Neural progenitor cell (in vitro differentiated cells): ENCODE measurements at regions not wholly inside any gene's neighbourhood (a gene's known extent, or its start where the extent isn't known, plus 50 kb on each side); places are given as distances from the start of the nearest gene placed in this dataset.

Source experiments
- DNase-seq: peaks from one replicate; pipeline ENCODE4 v3.0.0-alpha.2; 2016; ENCODE audit warnings: low spot score
- H2AFZ ChIP-seq: fragments of 200-600 bp; sonication (generic); replicated peaks from 2 replicates; pipeline ENCODE4 v1.6.1; 2016; ENCODE audit warnings: antibody characterized with exemption
- H3F3A ChIP-seq: fragments of 200-600 bp; sonication (generic); 2 replicates; pipeline ENCODE4 v1.6.1; 2016; ENCODE audit warnings: antibody characterized with exemption, low read depth
- H3K27ac ChIP-seq: fragments of 200-600 bp; sonication (generic); 2 replicates; pipeline ENCODE4 v1.5.1; 2016; ENCODE audit warnings: mild to moderate bottlenecking
- H3K27me3 ChIP-seq: fragments of 200-600 bp; sonication (generic); 2 replicates; pipeline ENCODE4 v1.6.1; 2016; ENCODE audit warnings: mild to moderate bottlenecking, moderate library complexity
- H3K36me3 ChIP-seq: fragments of 200-600 bp; sonication (generic); 2 replicates; pipeline ENCODE4 v1.5.1; 2016
- H3K4me1 ChIP-seq: fragments of 200-600 bp; sonication (generic); 2 replicates; pipeline ENCODE4 v1.6.1; 2016; ENCODE audit warnings: mixed run types
- H3K4me2 ChIP-seq: fragments of 200-600 bp; sonication (generic); 2 replicates; pipeline ENCODE4 v1.6.1; 2016
- H3K4me3 ChIP-seq: fragments of 200-600 bp; sonication (generic); 2 replicates; pipeline ENCODE4 v1.5.1; 2016
- H3K79me2 ChIP-seq: fragments of 200-600 bp; sonication (generic); 2 replicates; pipeline ENCODE4 v1.6.1; 2016; ENCODE audit warnings: low read depth
- H3K9ac ChIP-seq: fragments of 200-600 bp; sonication (generic); 2 replicates; pipeline ENCODE4 v1.6.1; 2016
- H3K9me3 ChIP-seq: fragments of 200-600 bp; sonication (generic); 2 replicates; pipeline ENCODE4 v1.5.1; 2016; ENCODE audit warnings: low read depth
- H4K20me1 ChIP-seq: fragments of 200-600 bp; sonication (generic); 2 replicates; pipeline ENCODE4 v1.6.1; 2016; ENCODE audit warnings: low read depth
- H3K27ac Mint-ChIP-seq: 3 replicates; pipeline ENCODE4 v1.8.0; 2021; ENCODE audit warnings: mixed read lengths
- H3K27me3 Mint-ChIP-seq: 2 replicates; pipeline ENCODE4 v1.8.0; 2022; ENCODE audit warnings: low read depth, mild to moderate bottlenecking, inconsistent platforms, moderate library complexity, mixed read lengths; ENCODE audit not compliant: insufficient read depth
- H3K36me3 Mint-ChIP-seq: 3 replicates; pipeline ENCODE4 v1.8.0; 2021; ENCODE audit warnings: mixed read lengths
- H3K4me1 Mint-ChIP-seq: 3 replicates; pipeline ENCODE4 v1.8.0; 2021; ENCODE audit warnings: mixed read lengths
- H3K4me3 Mint-ChIP-seq: 3 replicates; pipeline ENCODE4 v1.8.0; 2021; ENCODE audit warnings: mild to moderate bottlenecking, moderate library complexity, mixed read lengths
- H3K9me3 Mint-ChIP-seq: 3 replicates; pipeline ENCODE4 v1.8.0; 2020; ENCODE audit warnings: mixed read lengths
- EZH2 ChIP-seq: fragments of 200-600 bp; sonication (generic); IDR thresholded peaks from 2 replicates; pipeline ENCODE4 v1.6.1; 2017; ENCODE audit warnings: antibody characterized with exemption, mild to moderate bottlenecking, moderate library complexity
- EZH2phosphoT487 ChIP-seq: fragments of 200-600 bp; sonication (generic); IDR thresholded peaks from 2 replicates; pipeline ENCODE4 v1.6.1; 2017; ENCODE audit warnings: antibody characterized with exemption
- TF ChIP-seq, protein P1 (sequence below): fragments of 200-600 bp; sonication (generic); IDR thresholded peaks from 2 replicates; pipeline ENCODE4 v1.5.1; 2017; ENCODE audit warnings: antibody characterized with exemption, mild to moderate bottlenecking

DNA sequence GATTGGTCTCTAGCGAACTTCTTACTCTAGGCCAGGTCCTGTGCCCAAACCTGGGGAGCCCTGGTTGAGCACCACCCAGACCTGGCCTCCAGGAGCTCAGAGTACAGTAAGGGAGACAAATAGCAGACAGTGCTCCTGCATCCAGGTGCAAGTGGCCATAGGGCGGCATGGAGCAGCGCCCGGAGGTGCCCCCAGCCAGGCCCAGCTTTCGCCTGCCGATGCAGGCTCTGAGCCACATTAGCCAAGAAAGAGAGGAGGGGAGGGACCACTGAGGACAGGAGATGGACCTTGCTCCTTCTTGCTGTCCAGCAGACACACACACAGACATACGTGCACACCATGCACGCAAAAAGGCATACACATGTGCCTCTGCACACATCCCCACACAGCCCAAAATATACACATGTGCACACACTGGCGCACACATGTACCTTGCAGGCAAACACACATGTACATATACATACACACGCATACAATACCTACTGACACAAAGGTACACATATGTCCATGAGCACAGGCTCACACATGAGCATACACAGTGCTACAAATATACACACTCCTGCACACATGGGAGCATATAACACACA lies 68.7 kb upstream of the FGF3 start:
- no peak for DNase-seq
- TF ChIP-seq, protein P1, sequence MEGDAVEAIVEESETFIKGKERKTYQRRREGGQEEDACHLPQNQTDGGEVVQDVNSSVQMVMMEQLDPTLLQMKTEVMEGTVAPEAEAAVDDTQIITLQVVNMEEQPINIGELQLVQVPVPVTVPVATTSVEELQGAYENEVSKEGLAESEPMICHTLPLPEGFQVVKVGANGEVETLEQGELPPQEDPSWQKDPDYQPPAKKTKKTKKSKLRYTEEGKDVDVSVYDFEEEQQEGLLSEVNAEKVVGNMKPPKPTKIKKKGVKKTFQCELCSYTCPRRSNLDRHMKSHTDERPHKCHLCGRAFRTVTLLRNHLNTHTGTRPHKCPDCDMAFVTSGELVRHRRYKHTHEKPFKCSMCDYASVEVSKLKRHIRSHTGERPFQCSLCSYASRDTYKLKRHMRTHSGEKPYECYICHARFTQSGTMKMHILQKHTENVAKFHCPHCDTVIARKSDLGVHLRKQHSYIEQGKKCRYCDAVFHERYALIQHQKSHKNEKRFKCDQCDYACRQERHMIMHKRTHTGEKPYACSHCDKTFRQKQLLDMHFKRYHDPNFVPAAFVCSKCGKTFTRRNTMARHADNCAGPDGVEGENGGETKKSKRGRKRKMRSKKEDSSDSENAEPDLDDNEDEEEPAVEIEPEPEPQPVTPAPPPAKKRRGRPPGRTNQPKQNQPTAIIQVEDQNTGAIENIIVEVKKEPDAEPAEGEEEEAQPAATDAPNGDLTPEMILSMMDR: no peak
- TF ChIP-seq EZH2: no peak
- TF ChIP-seq EZH2phosphoT487: no peak
- no peak overlapping the region for H3K4me3 ChIP-seq

DNA sequence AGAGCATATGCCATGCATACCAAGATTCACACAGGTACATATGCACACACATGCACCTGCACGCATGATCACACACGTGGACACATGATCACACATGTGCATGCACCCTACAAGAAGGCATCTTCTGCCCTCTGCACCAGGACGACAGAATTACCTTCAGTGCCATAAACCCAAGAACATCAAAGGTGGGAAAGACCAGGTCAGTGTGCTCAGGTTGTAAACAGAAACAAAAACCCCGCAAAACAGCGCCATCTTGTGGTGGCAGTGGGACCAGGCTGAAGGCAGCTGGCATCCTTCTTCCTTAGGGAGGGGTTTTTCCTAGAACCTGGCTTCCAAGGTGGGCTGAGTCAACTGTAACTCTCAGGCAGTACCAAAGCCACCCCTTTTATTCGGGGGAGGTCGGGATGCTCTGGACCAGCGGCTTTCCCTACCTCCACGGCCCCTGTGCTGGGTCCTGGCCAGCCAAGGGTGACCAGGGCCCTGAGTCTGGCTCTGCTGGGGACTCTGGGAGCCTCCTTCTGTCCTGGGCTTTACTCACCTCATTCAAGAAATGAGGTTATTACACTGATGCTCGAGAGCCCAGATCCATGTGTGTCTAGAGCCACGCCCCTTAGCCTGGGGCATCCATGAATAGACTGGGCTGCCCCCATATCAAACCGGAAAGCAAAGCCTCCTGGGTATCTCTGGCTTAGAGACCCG lies 69.4 kb upstream of the FGF3 start:
- H3K79me2 ChIP-seq: no peaks in the 10 kb centered on the region
- H3K36me3 Mint-ChIP-seq: peaks cover 1% of the 10 kb centered on the region
- peak overlapping the region; percentile 52 for H3K4me3 Mint-ChIP-seq
- no peak for TF ChIP-seq EZH2phosphoT487
- TF ChIP-seq, protein P1: peak; percentile 99
- H3K4me1 ChIP-seq: peaks cover 12% of the 10 kb centered on the region
- peak; percentile 83 for DNase-seq
- no peak overlapping the region for H3K4me3 ChIP-seq
- no peaks in the 10 kb centered on the region for H3K36me3 ChIP-seq
- peaks cover 31% of the 10 kb centered on the region for H3K27me3 ChIP-seq
- peaks cover 13% of the 10 kb centered on the region for H3F3A ChIP-seq
- H2AFZ ChIP-seq: no peak overlapping the region
- H4K20me1 ChIP-seq: no peaks in the 10 kb centered on the region
- no peaks in the 10 kb centered on the region for H3K9me3 Mint-ChIP-seq
- H3K27ac Mint-ChIP-seq: no peak overlapping the region
- H3K27me3 Mint-ChIP-seq: peaks cover 20% of the 10 kb centered on the region
- H3K4me2 ChIP-seq: no peak overlapping the region
- H3K27ac ChIP-seq: no peak overlapping the region
- no peaks in the 10 kb centered on the region for H3K9me3 ChIP-seq
- no peak overlapping the region for H3K9ac ChIP-seq
- peaks cover 27% of the 10 kb centered on the region for H3K4me1 Mint-ChIP-seq

More for the DNA sequence above, 68.7 kb upstream of the FGF3 start:
- Mint-ChIP-seq H3K4me1 (peaks cover 27% of the 10 kb centered on the region), H3K4me3 (no peak overlapping the region), H3K27ac (peak overlapping the region; percentile 8), H3K9me3 (no peaks in the 10 kb centered on the region), H3K27me3 (peaks cover 25% of the 10 kb centered on the region), H3K36me3 (peaks cover 1% of the 10 kb centered on the region)
- H3K4me1 ChIP-seq: peaks cover 12% of the 10 kb centered on the region
- H3K79me2 ChIP-seq: no peaks in the 10 kb centered on the region
- no peaks in the 10 kb centered on the region for H3K36me3 ChIP-seq
- no peak overlapping the region for H3K4me2 ChIP-seq
- no peak overlapping the region for H3K9ac ChIP-seq
- peaks cover 31% of the 10 kb centered on the region for H3K27me3 ChIP-seq
- no peak overlapping the region for H2AFZ ChIP-seq
- H3F3A ChIP-seq: peaks cover 13% of the 10 kb centered on the region
- no peaks in the 10 kb centered on the region for H4K20me1 ChIP-seq
- H3K9me3 ChIP-seq: no peaks in the 10 kb centered on the region
- no peak overlapping the region for H3K27ac ChIP-seq

DNA sequence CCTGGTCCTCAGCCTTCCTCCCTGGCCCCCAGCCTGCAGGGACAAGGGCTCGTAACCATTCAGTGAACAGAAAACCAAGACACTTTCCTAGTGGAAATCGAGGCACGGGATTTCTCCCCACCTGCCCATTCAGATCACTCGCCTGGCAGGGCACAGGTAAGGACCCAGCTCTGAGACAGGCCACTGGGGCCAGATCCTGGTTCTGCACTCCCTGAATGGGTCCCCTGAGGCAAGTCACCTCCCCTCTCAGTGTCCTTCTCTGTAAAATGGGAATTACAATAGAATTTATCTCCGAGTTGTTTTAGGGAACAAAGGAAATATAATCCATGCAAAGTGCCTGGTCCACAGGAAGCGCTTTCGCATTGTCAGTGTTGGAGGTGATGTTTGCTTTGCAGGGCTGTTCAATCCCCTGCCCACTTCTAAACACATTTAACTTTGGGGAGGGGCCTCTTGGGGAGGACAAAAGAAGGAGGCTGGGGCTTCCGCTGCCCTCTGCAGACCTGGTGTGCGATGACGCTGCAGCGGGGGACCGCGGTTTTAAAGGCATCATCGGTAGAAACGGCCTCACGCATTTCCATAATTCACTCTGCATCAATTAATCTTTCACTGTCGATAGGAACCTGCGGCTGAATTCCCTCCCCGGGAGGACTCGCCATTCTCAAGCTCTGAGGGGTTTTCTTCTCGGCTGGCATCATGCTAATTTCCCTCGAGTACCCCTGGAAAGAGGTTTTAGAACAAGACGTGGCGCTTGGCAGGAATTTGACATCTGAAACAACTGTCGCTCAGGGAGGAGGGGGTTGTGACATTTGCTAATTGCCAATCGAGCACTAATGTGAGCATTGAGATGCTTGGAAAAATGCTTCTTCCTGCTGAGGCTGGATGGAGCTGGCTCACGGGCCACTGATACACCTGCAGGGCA lies 70.4 kb upstream of the FGF3 start:
- H4K20me1 ChIP-seq: no peaks in the 10 kb centered on the region
- no peak overlapping the region for H2AFZ ChIP-seq
- Mint-ChIP-seq H3K36me3 (peaks cover 1% of the 10 kb centered on the region), H3K4me3 (peak overlapping the region; percentile 72), H3K9me3 (no peaks in the 10 kb centered on the region), H3K4me1 (peaks cover 32% of the 10 kb centered on the region), H3K27ac (no peak overlapping the region), H3K27me3 (peaks cover 22% of the 10 kb centered on the region)
- H3K27me3 ChIP-seq: peaks cover 31% of the 10 kb centered on the region
- peak; percentile 55 for DNase-seq
- no peak overlapping the region for H3K9ac ChIP-seq
- no peaks in the 10 kb centered on the region for H3K36me3 ChIP-seq
- TF ChIP-seq EZH2: no peak
- TF ChIP-seq, protein P1: no peak
- no peak for TF ChIP-seq EZH2phosphoT487
- H3K9me3 ChIP-seq: no peaks in the 10 kb centered on the region
- no peaks in the 10 kb centered on the region for H3K79me2 ChIP-seq
- H3K4me3 ChIP-seq: peak overlapping the region; percentile 33
- H3K4me2 ChIP-seq: peak overlapping the region; percentile 68
- peaks cover 12% of the 10 kb centered on the region for H3K4me1 ChIP-seq
- H3F3A ChIP-seq: peaks cover 13% of the 10 kb centered on the region
- H3K27ac ChIP-seq: no peak overlapping the region
